NB4 (cell line): ENCODE measurements at regions not wholly inside any gene's neighbourhood (a gene's known extent, or its start where the extent isn't known, plus 50 kb on each side); places are given as distances from the start of the nearest gene placed in this dataset.

Source experiments
- MYC ChIP-seq: IDR thresholded peaks from 2 replicates; pipeline ENCODE4 v1.6.1; 2011; ENCODE audit warnings: low read depth, low read length
- POLR2A ChIP-seq: IDR thresholded peaks from 2 replicates; pipeline ENCODE4 v1.6.1; 2011; ENCODE audit warnings: mild to moderate bottlenecking; ENCODE audit not compliant: insufficient read length; ENCODE audit errors: extremely low read depth
- TF ChIP-seq, protein P1 (sequence below): IDR thresholded peaks from one replicate; pipeline ENCODE4 v1.5.1; 2012; ENCODE audit warnings: low read depth, low read length

DNA sequence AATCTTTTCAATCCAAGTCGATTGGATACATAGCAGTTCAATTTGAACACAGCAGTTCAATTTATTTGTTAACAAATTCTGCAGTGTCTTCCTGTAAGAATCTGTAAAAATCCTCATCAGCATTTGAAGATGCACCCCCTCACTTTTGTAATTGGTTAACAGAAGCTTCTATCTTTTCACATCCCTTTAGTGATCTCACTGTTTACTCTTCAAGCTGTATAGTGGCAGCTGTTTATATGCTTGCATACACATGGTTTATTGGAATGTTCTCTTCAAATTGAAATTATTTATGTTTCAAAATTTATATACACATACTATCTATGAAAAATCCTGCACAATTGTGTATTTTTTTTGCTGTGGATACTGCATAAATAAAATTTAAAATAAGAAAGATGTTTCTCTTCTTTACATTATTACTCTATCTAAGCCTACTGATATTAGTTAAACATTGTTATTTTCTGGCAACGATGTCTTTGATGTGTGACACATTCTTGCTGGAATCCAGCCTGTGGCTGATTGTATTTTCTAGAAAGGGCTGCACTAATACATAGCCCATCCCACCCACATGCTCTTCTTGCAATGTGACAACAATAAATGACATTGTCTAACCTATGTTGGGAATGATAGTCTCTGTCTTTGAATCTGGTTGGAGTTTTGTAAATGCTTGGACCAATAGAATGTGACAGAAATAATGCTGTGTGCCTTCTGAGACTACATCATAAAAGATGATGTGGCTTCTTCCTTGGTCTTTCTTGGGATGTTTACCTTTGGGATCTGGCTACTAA is 573.0 kb downstream of the CD109 start:
- TF ChIP-seq, protein P1, sequence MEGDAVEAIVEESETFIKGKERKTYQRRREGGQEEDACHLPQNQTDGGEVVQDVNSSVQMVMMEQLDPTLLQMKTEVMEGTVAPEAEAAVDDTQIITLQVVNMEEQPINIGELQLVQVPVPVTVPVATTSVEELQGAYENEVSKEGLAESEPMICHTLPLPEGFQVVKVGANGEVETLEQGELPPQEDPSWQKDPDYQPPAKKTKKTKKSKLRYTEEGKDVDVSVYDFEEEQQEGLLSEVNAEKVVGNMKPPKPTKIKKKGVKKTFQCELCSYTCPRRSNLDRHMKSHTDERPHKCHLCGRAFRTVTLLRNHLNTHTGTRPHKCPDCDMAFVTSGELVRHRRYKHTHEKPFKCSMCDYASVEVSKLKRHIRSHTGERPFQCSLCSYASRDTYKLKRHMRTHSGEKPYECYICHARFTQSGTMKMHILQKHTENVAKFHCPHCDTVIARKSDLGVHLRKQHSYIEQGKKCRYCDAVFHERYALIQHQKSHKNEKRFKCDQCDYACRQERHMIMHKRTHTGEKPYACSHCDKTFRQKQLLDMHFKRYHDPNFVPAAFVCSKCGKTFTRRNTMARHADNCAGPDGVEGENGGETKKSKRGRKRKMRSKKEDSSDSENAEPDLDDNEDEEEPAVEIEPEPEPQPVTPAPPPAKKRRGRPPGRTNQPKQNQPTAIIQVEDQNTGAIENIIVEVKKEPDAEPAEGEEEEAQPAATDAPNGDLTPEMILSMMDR: no peak
- TF ChIP-seq POLR2A (no peak), MYC (no peak)
